Stimulated activated CD4-positive, alpha-beta T cell treated with anti-CD3 and anti-CD28 coated beads, Interleukin-4, amount 100 ng/mL, for 1 hour (primary cell): ENCODE measurements at regions not wholly inside any gene's neighbourhood (a gene's known extent, or its start where the extent isn't known, plus 50 kb on each side); places are given as distances from the start of the nearest gene placed in this dataset.

Experiments
- DNase-seq: peaks from one replicate; pipeline ENCODE4 v3.0.0-alpha.2; 2020

DNA sequence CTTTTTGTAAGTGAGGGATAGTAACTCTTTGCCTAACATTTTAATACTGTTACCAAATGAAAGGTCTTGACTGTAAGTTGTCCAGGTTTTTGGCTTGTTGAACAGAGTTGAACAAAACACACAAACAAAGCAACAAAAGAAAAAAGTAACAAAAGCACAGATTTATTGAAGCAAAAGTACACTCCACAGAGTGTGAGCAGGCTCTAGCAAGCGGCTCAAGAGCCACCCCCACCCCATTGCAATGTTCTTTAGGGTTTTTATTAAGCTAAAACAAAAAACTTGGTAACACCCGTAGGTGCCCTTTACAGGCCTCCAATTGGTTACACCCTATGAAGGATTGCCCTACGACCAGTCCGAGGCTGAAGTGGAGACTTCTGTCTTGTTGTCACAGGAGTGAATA is 197.4 kb upstream of the MAP3K1 start:
- DNase-seq = no peak

DNA sequence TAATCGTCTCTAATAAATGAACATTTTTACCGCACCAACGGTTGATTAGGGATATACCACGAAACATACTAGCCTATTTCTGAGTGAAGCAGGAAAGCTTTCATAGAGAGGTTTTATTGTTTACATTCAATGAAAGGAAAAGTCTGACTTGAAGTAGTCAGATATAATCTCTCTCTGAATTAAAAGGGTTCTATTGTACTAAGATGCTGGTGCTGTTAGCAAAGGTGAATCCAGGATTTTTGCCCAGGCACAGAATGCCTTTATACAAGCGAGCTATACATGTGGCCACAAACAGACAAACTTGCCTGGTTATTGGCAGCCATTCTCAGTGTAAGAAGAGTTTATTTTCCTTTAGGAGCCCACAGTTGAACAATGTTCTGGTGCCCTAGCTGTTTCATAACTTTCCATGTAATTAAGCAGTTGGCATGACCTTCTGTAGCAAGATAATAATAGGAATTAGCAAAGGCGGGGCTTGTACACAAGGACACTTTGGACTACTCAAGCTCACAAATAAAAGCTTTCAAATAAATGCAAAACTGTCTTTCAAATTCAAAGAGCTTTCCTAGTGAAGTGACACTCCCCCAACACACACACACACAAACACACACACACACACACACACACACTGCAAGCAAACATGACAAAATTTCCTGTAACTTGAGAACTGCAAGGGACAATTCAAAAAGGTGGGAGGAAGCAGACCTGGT is 198.7 kb upstream of the MAP3K1 start:
- no peak for DNase-seq

DNA sequence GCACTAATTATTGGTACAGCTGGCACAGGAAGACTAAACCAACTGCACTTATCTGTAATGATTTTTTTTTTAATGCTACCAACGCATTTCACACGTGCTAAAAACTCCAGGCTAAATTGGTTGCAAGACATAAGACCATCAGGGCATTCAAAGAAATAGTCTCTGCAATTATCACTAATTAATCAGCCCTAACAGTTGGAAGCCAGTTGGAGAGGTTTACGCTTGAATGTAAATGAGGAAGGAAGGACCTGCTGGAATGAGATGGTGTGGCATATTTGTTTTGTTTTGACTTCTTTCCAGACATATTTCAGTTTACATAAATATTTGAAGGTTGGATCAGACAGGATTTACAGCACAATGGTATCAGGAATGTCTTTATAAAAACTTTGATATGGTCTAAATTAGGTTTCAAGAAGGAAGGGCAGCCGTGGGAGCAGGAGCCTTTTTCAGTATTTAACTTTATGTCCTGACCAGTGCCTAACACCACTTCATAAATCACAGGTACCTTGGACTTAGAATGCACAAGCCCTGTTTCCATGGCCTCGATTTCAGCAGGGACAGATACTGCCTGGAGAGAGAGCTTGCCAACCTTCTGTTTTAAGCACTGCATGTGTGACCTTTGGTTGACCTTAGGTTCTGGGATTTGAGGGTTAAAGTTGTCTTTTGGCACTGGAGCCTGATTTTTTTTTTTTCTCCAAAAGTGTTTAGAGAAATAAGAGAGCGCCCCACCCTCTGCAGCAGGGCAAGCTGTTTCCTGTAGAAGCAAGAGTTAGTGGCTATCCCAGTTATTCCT is 199.8 kb upstream of the MAP3K1 start:
- DNase-seq = no peak

DNA sequence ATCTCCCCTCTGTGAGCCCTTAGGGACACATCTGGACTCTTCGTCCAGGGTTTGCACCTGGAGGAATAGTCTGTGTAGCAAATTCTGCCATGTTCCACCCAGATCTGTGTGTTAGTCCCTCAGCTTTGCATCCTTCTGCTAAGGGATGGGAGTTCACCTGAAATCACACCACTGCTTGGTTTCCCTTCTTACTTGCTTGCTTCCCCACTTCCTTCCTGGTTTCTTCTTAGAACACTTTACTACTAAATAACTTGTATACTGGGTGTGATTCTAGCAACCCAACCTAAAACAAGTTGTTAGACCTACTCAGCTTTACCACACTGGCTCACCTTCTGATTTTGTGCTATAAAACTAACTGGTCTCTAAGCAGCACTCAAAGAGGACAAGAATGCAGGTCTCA is 202.6 kb upstream of the MAP3K1 start:
- DNase-seq = no peak

DNA sequence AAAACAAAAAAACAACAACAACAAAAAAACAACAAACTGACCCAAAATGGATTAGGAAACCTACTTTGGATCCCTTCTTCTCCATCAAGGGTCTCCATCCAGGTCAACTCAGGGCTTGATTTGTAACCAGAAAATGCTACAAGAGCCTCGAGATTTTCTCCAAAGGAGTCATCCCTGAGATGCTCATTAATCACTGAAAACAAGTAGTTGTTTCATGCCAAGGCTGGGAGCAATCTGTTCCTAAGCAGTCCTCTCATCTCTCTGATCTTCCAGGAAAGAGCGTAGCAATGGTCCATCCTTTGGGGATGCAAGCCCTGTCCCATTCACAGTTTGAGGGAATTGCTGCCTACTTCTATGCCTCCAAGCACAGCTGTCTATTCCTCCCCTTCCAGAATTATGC is 203.0 kb upstream of the MAP3K1 start:
- no peak for DNase-seq

DNA sequence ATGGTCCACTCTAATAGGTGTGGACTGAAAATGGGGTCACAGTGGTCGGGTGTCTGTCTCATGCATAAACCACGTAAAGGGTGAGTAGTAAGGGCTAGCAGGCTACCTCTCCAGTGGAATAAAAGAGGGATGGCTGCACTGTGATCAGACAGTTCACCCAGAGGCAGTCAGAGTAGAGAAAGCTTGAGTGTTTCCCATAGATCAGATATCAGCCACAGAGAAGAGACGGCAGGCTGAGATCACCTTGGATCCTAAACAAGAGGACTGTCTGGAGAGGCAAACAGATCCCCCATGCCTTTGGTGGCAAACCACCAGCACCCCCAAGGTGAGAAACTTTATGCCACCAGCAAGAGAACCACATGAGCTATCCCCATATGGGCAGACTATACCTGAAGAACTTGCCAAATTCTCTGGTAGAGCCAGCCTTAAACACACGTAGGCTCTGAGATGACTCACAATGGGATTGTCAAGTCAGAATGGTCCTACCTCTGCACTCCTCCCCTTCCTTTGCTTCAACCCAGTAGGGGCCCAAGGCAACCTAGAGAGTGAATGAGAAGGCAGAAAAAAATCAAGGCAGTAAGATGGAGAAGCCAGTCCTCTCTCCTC is 205.2 kb upstream of the MAP3K1 start:
- DNase-seq = no peak

DNA sequence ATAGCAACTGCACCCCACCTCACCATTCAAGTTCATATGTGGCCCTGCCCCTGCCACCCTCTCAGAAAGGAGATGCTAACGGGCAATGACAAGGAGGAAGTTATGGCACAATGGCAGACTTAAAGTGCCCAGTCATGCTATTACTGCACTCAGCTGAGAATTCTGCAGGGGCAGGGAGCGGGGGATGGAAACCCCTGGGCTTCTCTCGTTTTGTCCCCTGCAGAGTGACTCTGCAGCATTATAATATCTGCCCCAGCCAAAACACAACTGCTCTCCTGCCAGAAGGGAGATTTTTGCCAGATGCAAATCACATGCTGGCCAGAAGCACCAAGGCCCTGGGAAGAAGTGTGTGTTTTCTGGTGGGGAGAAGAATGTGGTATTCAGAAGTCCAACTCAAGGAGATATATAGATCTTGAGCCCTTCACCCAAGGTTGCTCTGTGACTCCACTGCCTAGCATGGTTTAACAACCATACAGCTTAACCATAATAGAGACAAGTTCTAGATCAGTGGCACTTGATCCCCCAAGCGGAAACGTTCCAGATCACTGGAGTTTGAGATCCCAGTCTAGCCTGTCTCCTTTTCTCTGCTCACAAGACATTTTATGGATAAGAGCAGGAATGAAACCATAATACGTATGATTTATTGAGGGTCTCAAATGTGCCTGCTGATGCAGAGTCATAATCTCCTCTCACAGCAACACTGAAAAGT is 207.0 kb upstream of the MAP3K1 start:
- DNase-seq = no peak

DNA sequence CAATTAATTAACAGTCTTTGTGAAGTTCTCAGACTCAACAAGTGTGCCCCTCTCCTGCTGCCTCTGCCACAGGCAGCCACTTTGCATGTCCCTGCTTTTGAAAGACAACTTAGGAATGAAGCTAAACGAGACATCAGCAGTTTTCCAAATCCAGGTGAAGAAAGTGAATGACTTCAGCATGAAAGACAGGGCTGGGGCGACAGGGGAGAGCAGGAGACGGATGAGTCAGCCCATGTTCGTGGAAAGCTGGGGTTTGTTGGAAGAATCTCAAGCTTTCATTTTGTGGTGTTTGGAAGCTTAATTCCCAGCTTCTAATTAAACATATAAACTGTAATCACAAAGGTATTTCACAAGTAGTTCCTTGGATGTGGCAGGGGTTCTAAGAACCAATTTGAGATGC is 207.8 kb upstream of the MAP3K1 start:
- no peak for DNase-seq

DNA sequence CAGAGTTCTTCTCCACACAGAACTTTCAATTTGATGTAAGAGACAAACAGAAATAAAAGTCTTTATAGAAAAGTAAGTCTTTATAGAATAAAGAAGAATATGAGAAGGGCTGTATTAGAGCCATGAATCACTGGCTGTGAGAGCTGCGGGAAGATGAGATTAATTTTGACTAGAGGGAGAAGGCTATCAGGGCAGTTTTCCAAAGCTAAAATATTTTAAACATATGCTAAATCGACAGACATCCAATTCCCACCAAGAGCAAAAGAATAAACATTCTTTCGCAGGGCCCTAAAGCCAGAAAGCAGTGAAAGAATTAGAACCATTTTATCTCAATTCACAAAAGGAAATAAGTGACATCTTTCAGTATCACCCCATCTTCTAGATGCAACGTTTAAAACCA is 208.3 kb upstream of the MAP3K1 start:
- DNase-seq = no peak

DNA sequence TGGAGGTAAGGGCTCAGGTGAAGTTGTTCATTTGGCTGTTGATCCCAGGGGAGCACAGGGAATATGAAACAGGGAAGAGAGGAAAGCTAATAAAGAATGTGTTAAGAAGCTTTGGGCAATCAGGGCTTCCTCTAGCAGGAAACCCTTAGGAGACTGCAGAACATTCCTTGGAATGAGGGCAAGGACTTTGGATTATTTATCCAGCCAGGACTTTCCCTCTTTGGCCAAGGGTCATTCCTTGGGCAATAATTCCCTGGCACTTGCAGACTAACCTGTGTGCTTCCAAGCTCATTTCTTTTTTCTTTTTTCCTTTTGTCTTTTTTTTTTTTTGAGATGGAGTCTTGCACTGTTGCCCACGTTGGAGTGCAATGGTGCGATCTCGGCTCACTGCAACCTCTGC is 209.2 kb upstream of the MAP3K1 start:
- no peak for DNase-seq

DNA sequence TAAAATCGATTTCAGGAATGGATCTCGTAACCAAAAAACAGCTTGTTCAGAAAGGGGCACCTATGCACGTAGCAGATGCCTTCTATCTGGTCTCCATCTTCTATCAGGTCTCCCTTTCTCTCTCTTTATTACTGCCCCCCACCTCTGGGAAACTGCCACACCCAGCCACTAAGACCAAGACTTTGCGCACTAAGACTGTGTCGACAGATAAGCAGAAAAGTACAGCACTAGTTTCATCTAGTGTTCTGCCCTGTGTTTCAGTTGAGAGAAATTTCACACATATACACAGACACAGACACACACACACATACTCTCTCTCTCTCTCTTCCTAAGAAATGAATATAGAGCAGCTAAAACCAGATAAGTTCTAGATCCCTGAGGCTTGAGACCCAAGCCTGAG is 210.1 kb upstream of the MAP3K1 start:
- no peak for DNase-seq

DNA sequence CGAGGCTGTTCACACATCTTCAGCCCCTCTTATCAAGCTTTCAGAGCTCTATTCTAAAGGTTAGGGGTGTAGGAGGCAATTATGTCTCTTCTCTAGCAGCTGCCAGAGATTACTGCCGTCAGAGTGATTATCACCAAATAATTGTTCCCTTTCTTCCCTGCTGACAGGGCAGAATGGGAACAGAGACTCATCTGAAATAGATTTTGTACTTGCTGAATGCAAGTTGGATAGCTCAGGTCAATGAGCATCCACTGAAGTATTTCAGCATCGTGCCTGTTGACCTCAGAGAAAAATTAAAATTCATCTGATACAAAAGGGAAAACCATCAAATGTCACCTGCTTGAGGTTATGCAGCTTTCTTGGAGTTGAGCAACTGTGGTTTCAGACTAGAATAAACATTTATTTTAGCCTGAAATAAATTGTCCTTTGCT is 213.7 kb upstream of the MAP3K1 start:
- DNase-seq = no peak

DNA sequence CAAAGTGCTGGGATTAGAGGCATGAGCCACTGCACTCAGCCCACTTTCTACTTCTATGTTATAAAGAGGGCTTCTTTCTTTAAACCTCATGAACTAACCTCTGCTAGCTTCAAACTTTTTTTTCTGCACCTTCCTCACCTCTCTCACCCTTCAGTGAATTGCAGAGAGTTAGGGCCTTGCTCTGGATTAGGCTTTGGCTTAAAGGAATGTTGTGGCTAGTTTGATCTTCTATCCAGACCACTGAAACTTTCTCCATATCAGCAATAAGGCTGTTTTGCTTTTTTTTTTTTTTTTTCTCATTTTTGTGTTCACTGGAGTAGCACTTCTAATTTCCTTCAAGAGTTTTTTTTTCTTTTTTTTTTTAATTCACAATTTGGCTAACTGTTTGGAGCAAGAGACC is 216.4 kb upstream of the MAP3K1 start:
- DNase-seq = no peak

DNA sequence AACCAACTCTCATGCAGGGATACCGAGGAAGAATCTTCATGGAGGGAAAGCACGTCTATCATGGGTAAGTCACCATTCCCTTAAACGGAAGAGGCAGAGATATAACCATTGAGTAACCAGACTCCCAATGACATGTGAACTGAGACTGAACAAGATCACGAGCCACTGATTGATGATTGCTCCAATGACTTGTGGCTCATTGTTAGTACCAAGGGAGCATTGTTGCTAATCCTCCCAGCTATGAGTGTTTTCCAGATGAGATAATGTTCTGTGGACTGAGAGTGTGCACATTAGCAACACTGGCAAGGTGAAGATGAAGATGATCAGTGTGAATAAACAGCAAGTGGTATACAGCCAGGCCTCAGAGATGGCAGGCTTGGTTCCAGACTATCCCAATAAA is 219.2 kb upstream of the MAP3K1 start:
- no peak for DNase-seq

DNA sequence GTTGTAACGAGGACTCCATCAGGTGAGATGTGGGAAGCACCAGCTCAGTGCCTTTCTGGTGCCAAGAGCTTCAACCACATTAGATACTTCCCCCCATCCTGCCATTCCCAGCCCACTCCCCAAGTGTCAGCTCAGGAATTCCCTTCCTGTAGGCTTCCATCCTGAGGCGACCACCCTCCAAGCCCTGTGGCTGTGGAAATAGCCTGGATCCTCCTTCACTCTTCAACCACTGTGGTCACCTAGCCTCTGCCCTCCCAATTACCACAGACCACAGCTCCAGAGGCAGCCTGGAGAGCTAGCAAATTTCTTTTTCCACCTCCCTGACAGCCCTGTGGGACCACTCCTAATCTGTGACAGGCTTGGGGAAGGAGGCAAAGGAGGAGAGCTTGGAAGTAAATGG is 219.8 kb upstream of the MAP3K1 start:
- DNase-seq = no peak

DNA sequence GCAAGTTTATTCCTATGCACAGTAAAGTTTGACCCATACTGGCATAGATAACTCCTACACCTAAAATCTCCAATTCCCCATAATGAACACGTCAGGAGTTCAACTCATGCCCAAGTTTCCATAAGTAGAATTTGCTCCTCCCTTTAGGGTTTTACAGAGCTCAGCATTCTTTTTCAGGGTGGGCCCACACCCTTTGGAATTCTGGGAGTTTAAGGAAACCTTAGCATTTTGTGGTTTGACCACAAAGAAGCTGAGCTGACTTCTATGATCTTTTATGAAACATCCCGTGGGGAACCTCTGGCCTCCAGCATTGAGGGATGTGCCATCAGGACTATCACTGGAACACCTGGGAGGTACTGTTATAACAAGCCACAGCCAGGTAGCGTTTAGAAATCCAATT is 220.6 kb upstream of the MAP3K1 start:
- no peak for DNase-seq

DNA sequence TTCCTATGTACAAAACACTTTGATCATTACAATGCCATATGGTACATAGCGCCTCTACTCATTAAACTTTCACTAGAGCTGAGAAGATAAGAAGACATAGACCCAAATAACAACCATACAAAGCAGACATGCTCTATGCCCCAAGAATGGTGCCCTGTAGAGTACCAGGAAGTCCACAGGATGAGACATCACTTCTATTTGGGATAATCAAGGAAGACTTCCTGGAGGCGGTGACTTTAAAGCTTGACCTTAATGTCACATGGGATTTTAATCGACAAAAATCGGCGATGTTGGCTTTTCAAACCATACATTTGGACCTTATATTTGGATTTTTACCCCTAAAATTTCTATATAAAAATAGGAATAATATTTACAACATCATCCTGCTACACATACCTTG is 224.3 kb upstream of the MAP3K1 start:
- DNase-seq = no peak

DNA sequence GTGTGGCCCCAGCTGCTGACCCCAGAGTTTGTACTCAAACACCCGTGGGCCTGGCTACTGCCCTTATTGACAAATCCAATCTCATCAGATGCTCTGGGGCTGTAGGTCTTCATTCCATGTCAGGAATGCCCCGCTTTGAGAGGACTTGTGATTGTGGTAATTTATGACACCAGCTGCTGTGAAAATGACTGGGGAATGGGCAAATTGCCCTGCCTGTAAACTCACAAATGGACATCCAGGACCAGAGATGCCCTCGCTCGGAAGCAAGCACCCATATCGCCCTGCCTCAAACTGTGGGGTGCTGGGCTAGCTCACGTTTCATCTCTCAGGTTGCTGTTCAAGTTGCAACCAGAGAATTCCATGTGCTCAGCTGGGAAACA is 225.9 kb upstream of the MAP3K1 start:
- no peak for DNase-seq

DNA sequence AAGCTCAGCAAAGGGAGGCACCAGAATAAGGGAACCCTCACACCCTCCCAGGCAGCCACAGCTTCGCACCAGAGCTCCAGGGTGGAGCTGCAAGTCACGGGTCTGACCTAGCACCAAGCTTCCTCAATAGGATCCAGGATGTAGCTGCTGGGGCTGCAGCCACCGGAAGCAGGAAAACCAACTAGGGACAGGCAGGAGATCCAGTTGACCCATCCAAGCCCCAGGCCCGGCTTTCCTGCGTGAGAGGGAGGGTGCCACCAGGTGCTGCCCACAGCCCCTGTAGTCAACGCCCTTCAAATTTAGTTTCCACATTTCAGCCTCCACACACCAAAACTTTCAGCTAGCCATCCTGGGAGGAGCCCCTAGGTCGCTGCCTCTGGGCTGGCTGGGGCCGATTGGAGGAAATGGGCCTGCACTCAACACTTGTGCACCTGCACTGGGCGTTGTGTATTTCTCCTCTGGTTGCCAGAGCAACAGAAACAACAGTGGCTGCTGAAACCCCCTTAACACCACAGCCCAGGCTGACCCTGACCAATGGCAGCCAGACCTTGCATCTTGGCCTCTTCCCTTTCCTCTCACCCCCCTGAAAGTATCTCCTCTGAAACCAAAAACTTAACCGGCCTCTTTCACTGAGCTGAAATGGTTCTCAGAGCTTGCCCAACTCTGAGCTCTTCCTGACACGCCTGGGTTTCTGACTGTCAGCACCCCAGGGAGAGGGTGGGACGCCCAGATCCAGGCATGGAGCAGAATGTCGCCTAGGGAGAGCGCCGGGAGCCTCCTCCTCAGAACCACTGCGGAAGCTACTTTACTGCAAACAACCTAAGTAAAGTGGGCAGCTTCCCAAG is 226.5 kb upstream of the MAP3K1 start:
- peak; percentile 13 for DNase-seq

DNA sequence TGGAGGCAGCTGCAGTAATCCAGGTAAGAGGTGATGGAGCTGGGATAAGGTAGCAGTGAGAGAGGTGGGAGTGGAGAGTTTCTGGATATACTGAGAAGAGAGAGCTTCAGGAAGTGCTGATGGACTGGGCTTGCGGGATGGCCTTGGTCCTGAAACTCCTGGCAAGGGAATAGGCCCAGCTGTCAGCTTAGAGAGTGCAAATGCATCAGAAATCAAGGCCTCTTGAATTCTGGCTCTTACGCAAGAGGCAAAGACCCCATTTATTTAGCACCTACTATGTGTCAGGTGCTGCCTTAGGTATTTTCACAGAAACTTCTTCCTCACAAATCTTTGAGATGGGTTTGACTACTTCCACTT is 227.2 kb upstream of the MAP3K1 start:
- DNase-seq = no peak

DNA sequence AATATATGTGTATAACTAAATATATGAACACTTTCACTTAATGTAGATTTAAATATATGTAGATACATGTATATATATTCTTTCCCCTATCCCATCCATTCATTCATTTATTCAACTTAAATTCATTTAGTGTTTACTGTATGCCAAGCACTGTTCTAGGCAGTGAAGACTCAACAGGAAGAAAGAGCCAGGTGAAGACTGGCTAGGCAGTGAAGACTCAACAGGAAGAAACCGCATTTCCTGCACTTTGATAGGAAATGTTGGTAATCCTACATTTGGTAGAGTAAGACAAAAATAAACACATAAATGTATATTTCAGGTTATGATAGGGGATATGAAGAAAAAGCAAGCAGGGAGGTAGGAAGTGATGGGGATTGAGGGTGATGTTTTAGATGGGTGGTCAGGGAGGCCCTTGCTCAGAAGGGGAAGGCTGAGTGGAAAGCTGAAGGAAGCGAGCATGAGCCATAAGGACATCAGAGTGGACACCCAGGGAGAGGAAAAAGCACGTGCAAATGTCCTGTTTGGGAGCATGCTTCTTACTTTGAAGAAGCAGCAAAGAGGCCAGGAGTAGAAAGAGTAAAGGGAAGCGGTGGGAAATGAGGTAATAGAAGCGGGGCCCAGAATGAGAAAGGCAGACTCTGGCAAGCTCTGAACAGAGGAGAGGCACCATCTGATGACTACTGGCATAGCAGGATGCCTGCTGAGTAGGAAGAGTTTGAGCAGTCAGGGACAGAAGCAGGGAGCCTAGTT is 227.8 kb upstream of the MAP3K1 start:
- no peak for DNase-seq
